HG03097 (cell line): ENCODE measurements at regions not wholly inside any gene's neighbourhood (a gene's known extent, or its start where the extent isn't known, plus 50 kb on each side); places are given as distances from the start of the nearest gene placed in this dataset.
"Not testable (repeated sequence)": the region's sequence is repeated elsewhere in the genome, so short reads cannot be mapped to it uniquely, and the experiment has no call there.

ENCODE experiments used
- ATAC-seq: cut with Tn5 transposase; IDR thresholded peaks from one replicate; pipeline ENCODE4 v1.9.1; 2021; ENCODE audit not compliant: unreplicated experiment, low FRiP score

DNA sequence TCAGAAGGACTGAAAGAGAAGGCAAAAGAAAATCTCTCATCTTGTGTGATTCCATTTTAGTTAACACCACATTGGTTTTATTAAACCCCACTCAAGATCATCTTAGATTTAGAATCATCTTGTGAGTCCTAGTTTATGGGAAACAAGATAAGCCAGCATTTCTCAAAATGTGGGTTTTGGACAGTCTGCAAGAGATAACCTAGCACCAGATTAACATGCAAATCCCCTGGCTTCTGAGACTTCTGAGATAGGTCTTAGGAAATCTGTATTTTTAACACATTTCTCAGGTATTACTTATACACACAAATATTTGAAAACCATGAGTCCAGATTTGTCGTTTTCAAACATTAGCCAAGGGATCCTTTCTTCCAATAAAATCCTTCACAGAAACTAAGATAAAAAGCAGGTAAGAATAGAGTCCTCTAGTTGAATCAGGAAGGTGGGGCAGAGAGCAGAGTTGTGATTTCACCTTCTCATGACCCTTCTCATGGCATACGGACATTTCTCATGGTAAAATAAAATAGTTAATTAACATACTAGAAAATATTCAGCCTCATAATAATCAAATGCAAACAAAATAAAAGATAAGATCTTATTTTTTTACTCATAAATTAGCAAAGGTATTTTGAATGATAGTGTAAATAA lies 287.2 kb upstream of the FN1 start:
- ATAC-seq: no peak

- no peak for ATAC-seq
Measured at GRCh38 chr2:215722125-215722524, 286.3 kb upstream of the FN1 start.

GRCh38 chr2:215721515-215721914 lies 285.6 kb upstream of the FN1 start:
- not testable (repeated sequence) for ATAC-seq

DNA sequence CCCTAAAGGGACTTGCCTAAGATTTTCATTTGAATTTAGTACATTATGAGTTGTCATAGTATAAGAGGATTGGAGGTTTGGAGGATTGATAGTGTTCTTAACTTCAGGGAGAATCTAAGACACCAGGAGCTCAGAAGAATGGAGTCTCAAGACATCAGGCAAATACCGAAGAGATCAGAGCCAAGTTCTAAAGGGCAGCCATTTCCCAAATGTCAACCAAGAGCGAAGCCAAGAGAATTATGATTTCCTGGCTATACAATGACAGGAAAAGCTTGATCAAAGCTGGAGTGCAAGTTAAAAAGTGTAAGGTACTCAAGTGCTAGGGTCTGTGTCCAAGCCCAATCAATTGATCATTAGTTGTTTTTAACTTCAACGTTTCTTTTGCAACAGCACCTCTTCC lies 283.0 kb upstream of the FN1 start:
- no peak for ATAC-seq

GRCh38 chr2:215718436-215718835 lies 282.6 kb upstream of the FN1 start:
- ATAC-seq: no peak

DNA sequence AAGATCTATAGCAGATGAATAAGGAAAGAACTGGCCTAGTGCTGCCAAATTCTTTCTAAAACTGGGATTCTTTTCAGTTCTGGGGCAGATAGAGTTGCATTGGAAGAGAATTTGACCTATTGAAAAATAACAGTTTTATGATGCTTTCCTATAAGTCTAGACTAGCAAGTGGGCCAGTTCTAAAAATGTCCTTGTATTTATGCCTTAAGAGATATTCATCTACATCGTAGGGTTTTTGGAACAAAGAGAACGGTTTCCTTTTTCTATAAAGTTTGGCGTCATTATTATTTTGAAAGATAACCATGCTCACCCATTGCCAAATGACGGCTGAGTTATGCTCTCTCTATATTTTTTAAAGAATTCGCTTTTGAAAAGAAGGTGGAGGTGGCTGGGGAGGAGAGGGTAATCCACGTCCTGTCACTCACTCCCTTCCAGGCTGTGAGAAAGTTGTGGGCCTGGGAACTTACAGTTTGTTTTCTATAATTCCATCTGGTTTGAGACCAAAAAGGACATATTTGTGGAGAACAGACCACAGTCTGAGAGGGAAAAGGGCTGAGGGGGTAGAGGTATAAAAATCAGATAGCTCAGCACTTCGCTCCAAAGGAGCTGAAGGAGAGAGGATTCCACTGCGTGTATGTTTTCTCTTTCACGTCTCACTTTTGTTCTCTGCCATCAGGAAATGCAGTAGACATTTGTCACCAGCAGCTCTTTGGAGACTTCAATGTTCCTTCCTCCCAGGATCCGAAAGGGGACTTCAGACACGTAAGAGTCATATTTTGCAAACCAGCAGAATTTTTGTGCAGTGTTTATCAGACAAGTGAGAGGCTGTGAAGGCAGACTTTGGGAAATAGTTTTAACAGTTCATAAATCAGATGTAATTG lies 281.9 kb upstream of the FN1 start:
- no peak for ATAC-seq

DNA sequence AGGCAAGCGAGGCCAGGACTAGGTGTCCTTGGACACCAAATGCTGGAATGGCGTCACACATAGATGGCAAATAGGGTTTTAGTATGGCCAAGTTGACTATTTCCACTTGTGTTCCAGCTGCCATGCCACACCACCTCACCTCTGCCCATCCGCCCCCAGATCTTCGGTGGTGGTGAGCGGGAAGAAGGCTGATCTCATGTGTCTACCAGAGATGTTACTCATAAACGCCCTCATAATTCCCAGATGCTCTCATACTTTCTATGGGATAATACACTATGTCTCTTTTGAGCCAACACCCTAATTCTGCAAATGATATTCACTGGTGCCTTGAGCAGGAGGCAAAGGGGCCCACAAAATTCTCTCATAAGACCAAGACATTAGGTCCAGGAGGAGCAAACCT lies 281.1 kb upstream of the FN1 start:
- ATAC-seq: no peak

DNA sequence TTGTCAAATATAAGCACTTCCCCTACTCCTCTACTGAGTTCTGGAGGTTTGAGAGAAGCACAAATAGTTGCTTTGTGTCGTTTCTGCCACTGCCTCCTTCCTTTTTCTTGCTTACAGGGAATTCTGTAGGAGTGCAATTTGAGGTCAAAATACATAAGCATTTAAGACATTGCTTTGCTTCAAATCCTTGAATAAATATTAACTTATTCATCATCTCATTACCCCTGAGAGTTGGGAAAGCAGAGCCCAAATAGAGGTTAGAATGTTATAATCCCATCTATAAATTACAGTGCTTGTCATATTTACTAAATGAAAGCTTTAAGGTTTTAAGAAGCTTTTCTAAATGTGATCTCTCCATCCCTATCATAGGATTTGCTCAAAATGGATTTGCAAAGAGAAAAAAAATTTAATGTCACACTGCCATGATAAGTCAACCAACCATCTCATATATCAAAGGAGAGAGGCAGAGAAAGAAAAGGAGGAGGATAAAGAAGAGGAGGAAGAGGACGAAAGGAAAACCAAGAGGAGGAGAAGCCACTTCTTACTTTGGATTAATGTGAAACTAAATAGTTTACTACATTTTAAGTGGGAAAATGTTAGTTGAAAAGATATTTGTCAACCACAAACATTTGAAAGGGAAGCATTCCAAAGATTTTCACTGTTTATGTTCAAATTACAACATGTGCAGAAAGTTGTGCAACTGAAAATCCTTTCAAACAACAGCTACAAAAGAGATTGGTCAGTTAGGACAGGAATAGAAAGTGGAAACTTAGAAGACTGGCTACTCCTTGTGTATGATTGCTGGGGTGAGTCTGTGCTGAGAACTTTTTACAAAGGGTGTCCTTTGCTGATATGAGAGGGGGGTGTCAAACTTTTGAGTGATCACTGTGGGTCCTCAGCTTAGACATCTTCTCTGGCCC lies 277.3 kb upstream of the FN1 start:
- no peak for ATAC-seq

DNA sequence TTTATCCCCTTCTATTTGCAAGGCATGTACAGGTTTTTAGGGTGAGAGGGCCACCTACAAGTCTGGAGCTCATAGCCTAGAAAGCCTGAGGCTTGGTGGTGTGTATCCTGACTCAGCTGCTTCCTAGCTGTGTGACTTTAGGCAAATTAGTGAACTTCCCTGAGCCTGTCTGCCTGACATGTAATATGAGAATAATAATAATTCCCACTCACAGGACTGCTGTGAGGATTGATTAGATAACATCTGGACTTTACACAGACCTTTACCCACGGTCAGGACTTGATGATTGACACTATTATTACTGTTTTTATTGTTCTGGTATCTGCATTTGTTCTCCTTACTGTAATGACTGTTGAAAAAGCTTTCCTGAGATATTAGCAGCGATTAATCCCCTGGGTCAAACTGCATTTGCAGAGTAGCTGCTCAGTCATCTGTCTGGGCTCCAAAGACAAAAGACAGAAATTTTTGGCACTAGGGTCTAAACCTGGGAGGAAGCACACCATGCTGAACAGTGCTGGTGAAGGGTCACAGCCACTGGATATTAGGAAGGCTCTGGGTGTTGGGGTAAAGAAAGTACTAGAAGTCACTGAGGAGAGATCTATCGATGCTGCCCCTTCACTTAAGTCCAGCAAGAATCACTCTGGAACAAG lies 276.5 kb upstream of the FN1 start:
- no peak for ATAC-seq

- ATAC-seq: no peak
Measured at GRCh38 chr2:215711471-215712034, 275.7 kb upstream of the FN1 start.

DNA sequence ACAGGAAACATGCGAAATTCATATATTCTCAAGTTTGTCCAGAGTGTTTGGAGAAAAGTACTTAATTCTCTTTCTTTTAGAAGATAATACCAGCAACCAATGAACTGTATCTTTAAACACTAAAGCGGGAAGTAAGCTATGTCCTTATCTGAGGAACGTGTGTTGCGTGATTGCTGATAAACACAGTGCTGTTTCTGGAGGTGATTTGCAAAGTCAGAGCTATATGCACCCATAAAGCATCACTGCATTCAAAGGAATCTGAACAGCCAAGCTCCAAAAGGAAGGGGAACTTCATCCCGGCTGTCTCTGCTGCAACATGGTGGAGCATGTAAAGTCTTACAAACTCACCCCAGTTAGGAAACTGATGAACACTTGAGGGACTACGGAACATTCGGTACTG lies 271.7 kb upstream of the FN1 start:
- no peak for ATAC-seq

- ATAC-seq: no peak
Measured at GRCh38 chr2:215705771-215706361, 270.0 kb upstream of the FN1 start.

DNA sequence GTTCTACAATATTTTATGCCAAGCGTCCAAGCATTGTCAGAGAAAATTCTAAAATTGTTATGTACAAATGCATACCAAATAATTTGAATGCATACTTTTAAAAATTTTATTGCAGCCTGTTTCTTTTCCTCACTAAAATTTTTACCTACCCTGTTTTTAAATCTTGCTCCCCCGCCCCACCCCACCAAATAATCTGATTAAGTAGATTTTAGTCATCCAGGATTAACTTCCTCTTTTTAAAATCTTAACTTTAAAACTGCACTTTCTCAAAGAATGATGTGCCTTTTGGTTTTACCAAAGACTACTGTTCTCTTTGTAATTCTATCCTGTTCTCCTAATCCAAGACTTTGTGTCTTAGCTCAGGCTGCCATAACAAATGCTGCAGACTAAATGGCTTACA lies 269.4 kb upstream of the FN1 start:
- ATAC-seq: no peak

DNA sequence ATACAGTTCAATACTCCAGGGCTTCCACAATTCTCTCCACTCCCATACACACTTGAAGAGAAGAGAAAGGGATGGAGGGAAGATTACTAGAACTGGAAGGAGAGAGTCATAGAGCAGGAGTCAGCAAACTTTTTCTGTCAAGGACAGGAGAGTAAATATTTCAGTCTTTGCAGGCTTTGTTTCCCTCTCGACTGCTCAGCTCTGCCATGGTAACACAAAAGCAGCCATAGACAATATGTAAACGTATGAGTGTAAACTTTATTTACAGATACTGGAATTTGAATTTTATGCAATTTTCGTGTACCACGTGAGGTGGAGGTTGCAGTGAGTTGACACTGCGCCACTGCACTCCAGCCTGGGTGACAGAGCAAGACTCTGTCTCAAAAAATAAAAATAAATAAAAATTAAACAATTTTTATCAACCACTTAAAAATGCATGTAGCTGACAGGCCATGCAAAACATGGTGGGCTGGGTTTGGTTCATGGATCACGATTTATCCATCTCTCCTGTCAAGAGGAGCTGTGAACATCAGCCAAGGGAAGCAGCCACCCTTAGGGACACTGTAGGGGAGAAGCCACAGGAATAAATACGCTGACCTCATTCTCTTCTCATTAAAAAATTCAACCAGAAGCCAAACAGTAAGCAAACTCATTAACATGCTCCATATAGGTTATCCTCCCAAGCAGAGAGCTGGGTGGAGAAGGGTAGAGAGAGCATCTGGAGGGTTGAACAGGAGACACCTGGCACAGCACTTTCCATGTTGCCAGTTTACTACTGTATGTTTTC lies 266.4 kb upstream of the FN1 start:
- no peak for ATAC-seq

DNA sequence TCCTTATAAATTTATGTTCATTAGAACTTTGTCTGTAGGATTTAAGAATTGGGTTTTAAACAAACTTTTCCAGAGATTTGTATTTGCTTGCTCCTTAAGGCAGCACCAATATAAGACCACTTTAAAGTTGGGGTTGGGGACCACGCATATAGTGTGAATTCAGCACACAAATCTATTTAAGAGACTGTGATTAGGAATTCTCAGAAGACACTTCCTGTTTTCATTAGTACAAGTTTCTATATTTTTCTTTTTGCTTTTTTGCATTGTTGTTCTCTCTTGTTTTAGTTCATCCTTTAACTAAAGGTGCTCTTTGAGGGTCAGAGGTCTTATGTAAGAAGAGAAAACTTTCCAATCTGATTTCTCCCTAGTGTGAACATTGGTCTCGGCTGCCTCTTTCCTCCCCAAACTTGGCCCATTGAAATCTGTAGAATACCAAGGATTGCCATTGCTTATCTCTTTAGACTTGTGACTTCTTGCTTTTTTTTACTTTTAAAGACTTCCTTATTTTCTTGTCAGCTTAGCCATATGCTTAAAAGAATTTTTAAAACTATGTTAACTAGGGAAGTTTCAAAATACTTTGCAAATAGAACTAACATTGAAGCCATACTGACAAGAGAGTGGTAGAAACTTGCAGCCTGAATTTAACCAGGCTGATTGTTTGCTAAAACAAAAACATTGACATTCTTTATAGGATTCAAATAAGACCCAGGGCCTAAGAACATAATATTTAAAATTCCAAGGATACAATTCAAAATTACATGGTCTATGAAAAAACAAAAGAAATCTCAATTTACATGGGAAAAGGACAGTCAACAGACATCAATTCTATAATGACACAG lies 264.1 kb upstream of the FN1 start:
- ATAC-seq: no peak

DNA sequence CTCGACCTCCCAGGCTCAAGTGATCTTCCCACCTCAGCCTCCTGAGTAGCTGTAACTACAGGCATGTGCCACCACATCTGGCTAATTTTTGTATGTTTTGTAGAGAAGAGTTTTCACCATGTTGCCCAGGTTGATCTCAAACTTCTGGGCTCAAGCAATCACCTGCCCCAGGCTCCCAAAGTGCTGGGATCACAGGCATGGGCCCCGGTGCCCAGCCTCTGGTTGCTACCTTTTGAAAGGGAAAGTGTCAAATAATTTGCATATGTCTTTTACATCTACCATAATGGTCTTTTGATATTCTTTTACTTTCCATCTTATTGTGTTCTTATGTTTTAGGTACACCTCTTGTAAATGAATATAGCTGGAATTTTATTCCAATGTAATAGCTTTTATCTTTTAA lies 263.1 kb upstream of the FN1 start:
- ATAC-seq: no peak

- no peak for ATAC-seq
Measured at GRCh38 chr2:215698566-215698965, 262.7 kb upstream of the FN1 start.

DNA sequence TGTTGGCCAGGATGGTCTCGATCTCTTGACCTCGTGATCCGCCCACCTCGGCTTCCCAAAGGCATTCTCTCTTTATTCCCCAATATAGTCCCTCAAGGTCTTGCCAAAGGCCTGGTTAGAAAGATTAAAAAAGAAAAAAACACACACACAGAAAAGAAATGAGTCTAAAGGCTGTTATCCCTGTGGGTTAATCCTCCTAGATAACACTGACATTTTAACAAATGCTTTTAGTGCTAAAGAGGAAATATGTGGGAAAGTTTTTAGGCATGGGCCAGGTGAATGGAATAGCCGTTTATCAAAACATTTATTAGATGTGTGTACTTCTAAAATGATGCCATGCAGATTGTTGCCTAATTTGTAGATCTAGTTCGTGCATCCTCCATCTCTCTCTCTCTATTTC lies 261.6 kb upstream of the FN1 start:
- ATAC-seq: no peak
